ENCODE measurements at regions not wholly inside any gene's neighbourhood (a gene's known extent, or its start where the extent isn't known, plus 50 kb on each side); places are given as distances from the start of the nearest gene placed in this dataset.
"Not testable (repeated sequence)": the region's sequence is repeated elsewhere in the genome, so short reads cannot be mapped to it uniquely, and the experiment has no call there.

DNA sequence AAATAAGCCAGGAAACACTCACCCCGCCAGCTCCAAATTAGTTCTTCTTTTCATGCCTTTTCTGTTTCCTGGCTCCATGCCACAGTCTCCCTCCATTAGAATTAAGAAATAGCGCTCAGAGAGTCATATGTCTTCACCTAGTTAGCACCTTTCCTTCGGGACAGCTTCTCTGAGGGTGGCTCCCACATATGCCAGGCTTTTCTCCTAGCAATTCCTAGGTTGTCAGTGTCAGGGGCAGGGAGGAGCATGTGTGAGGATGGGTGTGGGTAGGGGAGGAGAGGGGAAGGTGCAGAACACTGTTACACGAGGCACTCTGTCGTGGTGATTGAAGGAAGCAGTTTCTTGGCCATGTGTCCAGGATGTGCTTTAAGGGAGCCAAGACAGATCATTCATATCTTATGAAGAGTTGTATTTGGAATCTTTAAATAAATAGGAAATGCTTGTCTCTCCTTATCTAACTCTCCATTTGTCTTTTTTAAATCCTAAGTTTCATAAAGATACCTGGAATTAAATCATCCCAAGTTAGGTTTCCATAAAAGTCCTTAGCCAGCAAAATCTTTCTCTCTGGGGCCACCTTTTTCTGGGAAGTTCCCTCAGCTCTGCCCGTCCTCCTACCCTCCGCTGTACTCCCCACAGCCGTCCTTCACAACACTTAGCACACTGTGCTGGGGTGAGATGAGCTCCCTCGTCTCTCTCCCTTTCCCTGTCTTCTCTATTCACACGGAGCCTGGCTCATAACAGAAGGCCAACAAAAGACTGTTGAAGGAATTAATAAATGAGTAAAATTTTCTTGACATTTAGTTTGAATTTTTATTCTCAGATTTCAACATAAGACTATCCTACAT, 361.0 kb downstream of the CD83 start:
- no peak for DNase-seq

DNA sequence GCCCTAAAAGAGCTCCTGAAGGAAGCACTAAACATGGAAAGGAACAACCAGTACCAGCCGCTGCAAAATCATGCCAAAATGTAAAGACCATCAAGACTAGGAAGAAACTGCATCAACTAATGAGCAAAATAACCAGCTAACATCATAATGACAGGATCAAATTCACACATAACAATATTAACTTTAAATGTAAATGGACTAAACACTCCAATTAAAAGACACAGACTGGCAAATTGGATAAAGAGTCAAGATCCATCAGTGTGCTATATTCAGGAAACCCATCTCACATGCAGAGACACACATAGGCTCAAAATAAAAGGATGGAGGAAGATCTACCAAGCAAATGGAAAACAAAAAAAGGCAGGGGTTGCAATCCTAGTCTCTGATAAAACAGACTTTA, 364.4 kb downstream of the CD83 start:
- not testable (repeated sequence) for DNase-seq

DNA sequence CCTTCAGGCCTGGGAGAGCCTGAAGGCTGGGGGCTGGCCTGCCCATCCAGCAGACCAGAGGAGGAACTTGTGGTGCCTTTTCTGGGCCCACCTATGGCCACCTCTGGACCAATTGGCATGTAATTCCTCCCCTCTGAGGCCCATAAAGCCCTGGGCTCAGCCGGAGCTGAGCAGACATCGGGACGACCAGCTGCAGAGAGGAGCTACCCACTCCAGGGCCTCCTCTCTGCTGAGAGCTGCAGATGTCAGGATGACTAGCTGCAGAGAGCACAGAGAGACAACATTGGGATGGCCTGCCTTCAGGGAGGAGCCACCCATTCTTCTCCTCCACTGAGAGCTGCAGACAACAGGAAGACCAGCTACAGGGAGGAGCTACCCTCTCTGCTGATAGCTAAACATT, 370.1 kb downstream of the CD83 start:
- DNase-seq = no peak

DNA sequence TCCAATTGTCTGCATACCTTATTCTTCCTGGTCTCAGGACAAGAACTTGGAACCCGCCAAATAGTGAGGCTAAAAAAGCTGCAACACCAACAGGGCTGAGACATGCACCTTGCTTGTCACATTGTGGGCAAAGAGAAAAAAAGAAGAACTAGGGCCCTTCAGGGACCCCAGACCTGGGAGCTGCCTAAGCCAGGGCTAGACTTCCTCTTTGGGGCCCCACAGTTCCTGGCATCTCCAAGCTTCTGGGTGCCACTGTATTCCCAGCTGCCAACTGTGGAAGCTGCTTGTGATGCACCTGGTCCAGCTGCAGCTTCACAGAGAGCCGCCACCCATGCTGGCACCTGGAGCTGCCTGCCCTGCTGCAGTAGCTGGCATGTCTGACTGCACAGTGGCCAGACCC, 370.6 kb downstream of the CD83 start:
- DNase-seq = no peak

DNA sequence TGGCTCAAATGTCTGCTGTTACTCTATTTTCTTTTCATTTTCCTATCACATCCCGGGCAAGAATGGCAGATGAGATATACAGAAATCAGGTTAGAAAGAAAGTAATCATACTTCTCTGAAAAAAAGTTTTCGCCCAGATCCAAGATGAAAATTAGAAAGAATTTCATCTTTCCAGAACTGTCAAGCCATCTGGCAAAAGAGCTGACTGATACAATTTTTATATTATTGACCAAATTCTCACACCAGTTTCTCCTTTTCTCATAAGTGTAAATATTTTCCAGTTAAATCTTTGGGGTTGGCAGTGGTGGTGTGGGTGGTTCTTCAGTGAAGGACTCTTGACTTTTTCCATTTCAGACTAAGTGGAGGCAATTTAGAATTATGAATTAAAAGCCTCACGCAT, 371.9 kb downstream of the CD83 start:
- no peak for DNase-seq

DNA sequence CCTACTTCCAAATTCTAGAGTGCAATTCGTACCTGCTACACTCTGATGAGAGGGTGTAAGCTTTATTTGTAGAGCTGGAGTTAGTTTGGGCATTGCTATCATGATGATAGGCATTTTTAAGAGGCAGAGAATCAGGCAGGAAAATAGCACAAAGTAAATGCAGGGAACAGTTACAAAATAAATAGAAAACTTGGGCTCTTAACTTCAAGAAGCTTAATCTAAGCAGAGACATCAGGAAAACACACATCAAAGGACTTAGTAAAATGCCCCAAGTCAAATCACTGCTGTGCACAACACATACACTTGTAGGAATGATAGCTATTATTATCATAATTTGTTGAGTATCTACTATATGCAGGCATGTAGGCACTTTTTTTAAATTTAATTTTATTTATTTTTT, 381.2 kb downstream of the CD83 start:
- no peak for DNase-seq

GRCh38 chr6:14499309-14499708, 381.7 kb downstream of the CD83 start:
- DNase-seq = no peak

- DNase-seq = peak; percentile 80
These were observed 382.3 kb downstream of the CD83 start for GRCh38 chr6:14499841-14500240.

DNA sequence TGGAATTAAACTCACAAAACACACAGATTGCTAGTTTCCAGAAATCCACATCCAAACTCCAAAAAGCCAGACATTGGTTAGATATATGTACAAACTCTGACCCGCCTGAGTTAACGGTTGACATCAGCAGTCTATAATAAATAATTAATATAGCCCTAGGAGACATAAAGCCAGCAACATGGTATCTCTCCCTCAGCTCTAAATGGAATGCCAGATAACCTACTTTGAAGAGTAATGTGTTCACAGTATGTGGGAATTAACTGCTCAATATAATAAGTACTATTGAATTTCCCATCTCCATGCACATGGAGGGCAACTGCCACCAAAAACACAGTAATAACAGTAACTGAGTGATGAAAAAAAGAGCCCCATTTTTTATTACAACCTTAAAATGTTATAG, 383.2 kb downstream of the CD83 start:
- no peak for DNase-seq

DNA sequence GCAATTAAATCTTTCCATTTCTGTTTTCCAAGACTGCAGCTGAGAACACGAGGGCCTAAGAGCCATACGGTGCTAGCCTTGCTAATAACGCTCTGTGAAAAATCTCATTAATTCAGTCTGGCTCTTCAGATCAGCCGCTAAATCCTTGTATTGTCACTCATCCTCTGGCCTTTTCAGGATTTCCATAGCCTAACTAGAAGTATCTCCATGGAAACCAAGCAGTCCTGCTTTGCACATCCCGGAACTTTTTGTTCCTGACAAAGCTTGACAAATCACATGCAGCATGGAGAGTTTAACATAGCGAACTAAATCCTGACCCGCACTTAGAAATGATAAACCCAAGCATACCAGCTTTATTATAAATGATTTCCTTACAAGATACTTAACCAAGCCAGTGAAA, 383.7 kb downstream of the CD83 start:
- DNase-seq = no peak

DNA sequence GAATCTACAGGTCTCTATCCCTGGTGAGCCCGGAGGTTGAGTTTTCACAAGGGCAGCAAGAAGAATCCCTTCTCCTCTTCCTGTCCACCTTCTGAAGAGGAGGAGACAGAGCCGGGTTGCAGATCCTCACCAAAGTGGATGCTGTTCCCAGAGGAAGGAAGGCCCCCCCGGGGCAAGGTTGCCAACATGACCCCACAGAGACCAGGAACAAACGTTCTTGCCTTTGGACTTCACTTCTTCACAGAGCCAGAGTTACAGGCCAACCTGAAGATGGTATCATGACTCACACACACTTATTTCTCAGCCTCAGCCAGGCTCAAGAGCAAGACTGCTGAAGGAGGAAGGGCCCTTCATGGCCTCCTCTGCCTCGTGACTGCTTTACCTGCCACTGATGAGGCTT, 384.3 kb downstream of the CD83 start:
- DNase-seq = no peak

- DNase-seq = no peak
These were observed 385.0 kb downstream of the CD83 start for GRCh38 chr6:14502551-14502950.

- no peak for DNase-seq
These were observed 387.8 kb downstream of the CD83 start for GRCh38 chr6:14505401-14505800.

DNA sequence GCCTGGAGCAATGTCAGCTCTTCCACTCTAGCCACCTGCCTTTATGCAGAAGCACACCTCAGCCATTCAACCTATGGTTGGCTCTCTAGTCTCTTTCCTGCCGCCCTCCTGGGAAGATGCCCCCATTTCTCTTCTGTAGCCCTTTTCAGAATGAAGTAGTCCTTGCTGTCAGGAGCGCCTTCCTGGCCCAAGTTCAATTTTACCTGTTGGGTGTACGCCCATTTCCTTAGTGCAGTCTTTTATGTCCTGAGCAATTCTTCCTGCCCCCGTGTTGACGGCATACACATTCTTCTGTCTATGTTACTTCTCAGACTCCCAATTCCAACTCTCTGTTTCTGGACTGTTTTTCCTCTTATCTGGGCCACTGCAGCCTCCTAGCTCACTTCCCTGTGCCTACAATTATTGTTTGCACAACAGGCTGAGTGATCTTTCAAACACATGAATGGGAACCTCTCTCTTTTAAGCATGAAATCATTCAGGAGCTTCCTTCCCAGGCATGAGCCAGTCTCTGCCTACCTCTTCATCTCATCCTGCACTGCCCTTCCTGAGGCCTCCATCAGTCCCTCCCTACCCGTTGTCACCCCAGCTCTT, 389.2 kb downstream of the CD83 start:
- DNase-seq = no peak

DNA sequence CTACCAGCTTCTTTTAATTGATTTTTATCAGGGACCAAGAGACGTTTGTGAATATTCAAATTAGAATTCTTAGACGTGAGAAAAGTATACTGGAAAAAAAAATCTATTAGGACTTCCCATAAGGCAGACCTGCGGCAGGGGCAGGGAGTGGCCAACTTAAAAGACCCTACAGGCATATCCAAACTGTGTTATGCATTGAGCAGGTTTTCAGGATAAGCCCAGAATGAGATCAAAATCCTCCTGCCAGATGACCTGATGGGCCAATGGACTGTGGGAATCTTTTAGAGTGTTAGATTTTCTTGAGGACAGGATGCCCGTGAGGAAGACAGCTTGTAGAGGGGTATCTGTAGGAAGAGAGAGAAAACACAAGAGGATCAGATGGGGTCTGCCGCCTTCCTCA, 391.5 kb downstream of the CD83 start:
- no peak for DNase-seq

DNA sequence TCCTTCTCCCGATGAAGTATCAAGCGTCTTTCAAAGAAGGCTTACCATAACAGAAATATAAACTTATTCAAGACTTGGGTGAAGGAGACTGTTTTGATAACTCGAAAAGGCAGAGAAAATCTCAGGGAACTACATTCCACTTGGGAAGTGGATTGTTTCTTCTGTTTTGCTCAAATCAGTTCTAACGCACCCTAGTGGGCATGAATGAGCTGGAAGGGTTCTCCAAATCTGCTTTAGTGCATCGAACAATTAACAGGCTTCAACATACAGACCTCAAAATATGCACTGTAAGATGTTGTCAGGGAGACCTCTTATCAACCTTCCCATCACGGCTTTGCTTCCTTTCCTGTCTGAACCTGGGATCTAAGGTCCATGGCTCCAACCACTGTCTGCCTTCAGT, 392.5 kb downstream of the CD83 start:
- no peak for DNase-seq

DNA sequence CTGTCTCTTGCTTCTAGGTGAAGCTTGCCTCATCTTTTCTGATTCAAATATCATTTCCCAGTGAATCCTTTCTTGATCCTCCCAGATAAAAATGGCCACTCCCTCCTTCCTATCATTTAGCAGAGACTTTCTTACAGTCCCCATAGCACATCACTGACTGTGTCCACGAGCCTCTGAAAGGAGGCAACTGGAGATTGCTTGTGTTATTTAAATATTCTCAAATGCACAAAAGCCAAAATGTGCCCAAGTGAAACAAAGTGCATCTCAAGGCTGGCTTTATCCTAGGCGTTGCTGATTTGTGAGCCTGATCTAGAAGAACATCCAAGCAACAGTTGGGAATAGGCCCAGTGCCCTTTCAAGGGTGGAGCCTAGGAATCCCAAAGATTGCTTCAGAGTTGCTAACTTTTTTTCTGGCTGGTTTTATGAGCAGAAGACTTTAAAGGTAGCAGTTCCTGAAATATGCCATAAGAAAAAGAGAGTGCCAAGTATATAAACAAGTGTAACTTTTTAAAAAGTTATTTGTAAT, 393.6 kb downstream of the CD83 start:
- DNase-seq = no peak

DNA sequence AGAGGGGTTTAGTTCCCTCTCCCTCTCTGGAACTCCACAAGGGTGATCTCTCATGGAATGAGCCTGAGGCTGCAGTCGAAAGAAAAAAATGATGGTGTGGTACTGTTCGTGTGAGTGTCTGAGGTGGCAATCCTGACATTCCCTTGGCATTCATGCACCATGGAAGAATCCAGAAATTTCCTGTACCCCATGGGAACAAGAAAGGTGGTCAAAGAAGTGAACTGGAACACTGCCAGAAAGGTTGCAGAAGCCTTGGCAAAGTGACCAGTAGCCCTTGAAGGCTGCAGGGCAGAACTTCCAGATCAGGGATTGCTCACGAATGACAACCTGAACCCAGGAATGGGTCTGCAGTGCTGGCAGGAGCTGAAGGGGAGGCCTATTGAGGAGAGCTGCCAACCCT, 394.7 kb downstream of the CD83 start:
- no peak for DNase-seq

GRCh38 chr6:14513496-14514393, 396.2 kb downstream of the CD83 start:
- DNase-seq = peak; percentile 19

- no peak for DNase-seq
These were observed 399.4 kb downstream of the CD83 start for GRCh38 chr6:14516956-14517355.

GRCh38 chr6:14517516-14518105, 400.0 kb downstream of the CD83 start:
- no peak for DNase-seq
